Activated CD4-positive, alpha-beta T cell treated with anti-CD3 and anti-CD28 coated beads for 36 hours (primary cell): ENCODE measurements at regions not wholly inside any gene's neighbourhood (a gene's known extent, or its start where the extent isn't known, plus 50 kb on each side); places are given as distances from the start of the nearest gene placed in this dataset.

Experiments used
- ATAC-seq: fragments of 200-7000 bp; cut with Tn5 transposase; one replicate; pipeline ENCODE4 v1.10.0; 2021; ENCODE audit warnings: mild to moderate bottlenecking, moderate library complexity
- CTCF ChIA-PET: fragments of 350-600 bp; sonication (Branson Sonifier 250); formaldehyde crosslinking; loops from one replicate; lab custom pipeline; 2021; ENCODE audit warnings: antibody characterized with exemption; lab: Charles Lee
- POLR2A ChIA-PET: fragments of 350-600 bp; sonication (Branson Sonifier 250); formaldehyde crosslinking; loops from one replicate; lab custom pipeline; 2021; ENCODE audit warnings: antibody characterized with exemption, inconsistent platforms; lab: Charles Lee
- DNase-seq: peaks from one replicate; pipeline ENCODE4 v3.0.0-alpha.2; 2020
- H3K27ac Mint-ChIP-seq: one replicate; pipeline ENCODE4 v1.8.0; 2021; ENCODE audit warnings: mixed read lengths
- H3K27me3 Mint-ChIP-seq: one replicate; pipeline ENCODE4 v1.8.0; 2021; ENCODE audit warnings: mixed read lengths
- H3K36me3 Mint-ChIP-seq: one replicate; pipeline ENCODE4 v1.8.0; 2021; ENCODE audit warnings: low read depth, mixed read lengths
- H3K4me1 Mint-ChIP-seq: one replicate; pipeline ENCODE4 v1.8.0; 2021; ENCODE audit warnings: mixed read lengths
- H3K4me3 Mint-ChIP-seq: one replicate; pipeline ENCODE4 v1.8.0; 2021; ENCODE audit warnings: mild to moderate bottlenecking, moderate library complexity, mixed read lengths
- H3K9me3 Mint-ChIP-seq: one replicate; pipeline ENCODE4 v1.8.0; 2021; ENCODE audit warnings: low read depth, mixed read lengths
- intact Hi-C, 2 experiments: fragments of 100-400 bp; cut with DNase I in 1 of 2; cut with micrococcal nuclease in 1 of 2; formaldehyde crosslinking; loops; one replicate each; pipeline versions ENCODE4 v1.14.2 to v1.15.1; 2022 to 2024; cut with DNase I, micrococcal nuclease

GRCh38 chr12:90393089-90393488, 561.9 kb downstream of the CCER1 start:
- DNase-seq = no peak
- Mint-ChIP-seq H3K4me1 (no peaks in the 10 kb centered on the region), H3K27me3 (no peaks in the 10 kb centered on the region), H3K36me3 (no peaks in the 10 kb centered on the region), H3K9me3 (peaks cover 9% of the 10 kb centered on the region), H3K4me3 (no peak overlapping the region), H3K27ac (no peak overlapping the region)
- CTCF ChIA-PET = no interaction called here
- POLR2A ChIA-PET = no interaction called here
- intact Hi-C loops = no loop called here
- no peak for ATAC-seq

DNA sequence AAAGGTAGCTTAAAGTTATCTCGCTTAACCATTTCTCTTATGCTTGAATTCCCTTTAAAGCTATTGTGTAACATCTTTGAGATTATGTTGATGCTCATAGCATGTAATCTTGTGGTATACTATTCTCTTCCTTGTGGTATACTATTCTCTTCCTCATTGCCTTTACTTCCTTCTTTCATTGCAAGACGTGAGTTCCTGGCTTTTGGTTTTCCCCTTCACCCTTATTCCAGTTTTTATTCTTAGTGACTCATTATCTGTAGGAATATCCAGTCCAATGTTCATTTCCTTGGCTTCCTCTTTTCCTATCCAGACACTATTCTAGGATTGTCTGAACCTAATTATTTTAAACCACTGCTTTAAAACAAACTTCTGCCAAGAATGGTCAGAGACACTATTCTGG, 564.0 kb downstream of the CCER1 start:
- intact Hi-C loops = no loop called here
- ChIA-PET POLR2A (no interaction called here), CTCF (no interaction called here)
- Mint-ChIP-seq H3K36me3 (no peaks in the 10 kb centered on the region), H3K4me1 (no peaks in the 10 kb centered on the region), H3K27me3 (no peaks in the 10 kb centered on the region), H3K9me3 (peaks cover 7% of the 10 kb centered on the region), H3K27ac (no peak overlapping the region), H3K4me3 (no peak overlapping the region)
- DNase-seq = no peak
- no peak for ATAC-seq

- Mint-ChIP-seq H3K9me3 (no peaks in the 10 kb centered on the region), H3K36me3 (no peaks in the 10 kb centered on the region), H3K27me3 (no peaks in the 10 kb centered on the region), H3K4me3 (no peak overlapping the region), H3K4me1 (no peaks in the 10 kb centered on the region), H3K27ac (no peak overlapping the region)
- intact Hi-C loops = no loop called here
- DNase-seq = no peak
- ATAC-seq = no peak
- CTCF ChIA-PET = no interaction called here
- POLR2A ChIA-PET = interaction anchor here (0.7 kb wide), 1 partner anchor 129 kb away, joined by 3 read pairs; no protein-coding TSS in a partner anchor
These were observed 586.9 kb downstream of the CCER1 start for GRCh38 chr12:90368081-90368480.

- Mint-ChIP-seq H3K36me3 (no peaks in the 10 kb centered on the region), H3K27me3 (no peaks in the 10 kb centered on the region), H3K4me3 (no peak overlapping the region), H3K27ac (no peak overlapping the region), H3K9me3 (no peaks in the 10 kb centered on the region), H3K4me1 (no peaks in the 10 kb centered on the region)
- POLR2A ChIA-PET = no interaction called here
- no peak for DNase-seq
- no peak for ATAC-seq
- CTCF ChIA-PET = no interaction called here
- intact Hi-C loops = no loop called here
These were observed 588.7 kb downstream of the CCER1 start for GRCh38 chr12:90366286-90366685.

DNA sequence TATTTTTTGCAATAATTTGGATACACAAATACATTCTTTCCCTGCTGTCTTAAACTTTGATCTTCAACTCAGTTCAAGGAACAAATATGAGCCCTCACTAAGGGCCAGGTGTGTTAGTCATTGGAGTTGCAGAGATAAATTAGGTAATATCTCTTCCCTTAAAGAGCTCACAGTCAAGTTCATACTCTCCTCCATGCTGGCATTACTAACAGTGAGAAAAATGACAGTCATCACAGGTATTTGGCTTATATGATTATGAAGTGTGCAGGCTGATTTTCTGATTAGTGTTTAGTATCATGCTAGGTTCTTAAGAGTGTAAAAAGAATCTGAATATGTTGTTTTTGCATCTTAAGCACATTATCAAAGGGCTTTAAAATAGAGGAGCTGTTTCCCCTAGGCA, 594.7 kb downstream of the CCER1 start:
- ATAC-seq = no peak
- ChIA-PET POLR2A (no interaction called here), CTCF (interaction anchor here (0.6 kb wide), 1 partner anchor 593 kb away, joined by 3 read pairs; no protein-coding TSS in a partner anchor)
- Mint-ChIP-seq H3K27ac (no peak overlapping the region), H3K27me3 (peaks cover 2% of the 10 kb centered on the region), H3K9me3 (no peaks in the 10 kb centered on the region), H3K36me3 (no peaks in the 10 kb centered on the region), H3K4me3 (no peak overlapping the region), H3K4me1 (no peaks in the 10 kb centered on the region)
- no peak for DNase-seq
- intact Hi-C loops = no loop called here

- H3K4me1 Mint-ChIP-seq = no peaks in the 10 kb centered on the region
- DNase-seq = no peak
- ChIA-PET CTCF (no interaction called here), POLR2A (interaction anchor here (0.6 kb wide), 1 partner anchor 572 kb away, joined by 3 read pairs; no protein-coding TSS in a partner anchor)
- no peaks in the 10 kb centered on the region for H3K9me3 Mint-ChIP-seq
- ATAC-seq = no peak
- intact Hi-C loops = no loop called here
- no peak overlapping the region for H3K27ac Mint-ChIP-seq
- H3K4me3 Mint-ChIP-seq = no peak overlapping the region
- H3K27me3 Mint-ChIP-seq = peaks cover 2% of the 10 kb centered on the region
- no peaks in the 10 kb centered on the region for H3K36me3 Mint-ChIP-seq
These were observed 599.1 kb downstream of the CCER1 start for GRCh38 chr12:90355711-90356355.

DNA sequence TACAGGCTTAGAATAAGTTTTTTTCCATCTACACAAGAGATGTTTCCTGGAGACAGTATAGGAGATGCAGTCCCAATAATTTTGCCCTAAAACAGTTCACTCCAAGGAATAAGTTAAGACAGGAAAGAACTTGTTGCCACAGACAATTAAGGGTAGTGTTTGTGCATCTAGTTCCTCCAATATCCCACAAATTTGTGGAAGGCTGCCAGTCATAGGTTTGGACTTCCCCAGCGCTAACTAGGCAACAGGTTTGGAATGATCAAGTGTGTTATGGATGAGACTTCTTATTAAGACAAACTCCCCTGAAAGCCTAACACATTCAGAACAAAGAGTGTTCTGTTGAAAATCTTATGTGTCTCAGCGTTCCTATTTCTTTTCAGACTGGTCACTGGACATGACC, 611.0 kb downstream of the CCER1 start:
- Mint-ChIP-seq H3K27me3 (peaks cover 5% of the 10 kb centered on the region), H3K4me1 (no peaks in the 10 kb centered on the region), H3K9me3 (no peaks in the 10 kb centered on the region), H3K27ac (no peak overlapping the region), H3K4me3 (no peak overlapping the region), H3K36me3 (no peaks in the 10 kb centered on the region)
- ATAC-seq = no peak
- intact Hi-C loops = no loop called here
- no peak for DNase-seq
- POLR2A ChIA-PET = no interaction called here
- CTCF ChIA-PET = no interaction called here

DNA sequence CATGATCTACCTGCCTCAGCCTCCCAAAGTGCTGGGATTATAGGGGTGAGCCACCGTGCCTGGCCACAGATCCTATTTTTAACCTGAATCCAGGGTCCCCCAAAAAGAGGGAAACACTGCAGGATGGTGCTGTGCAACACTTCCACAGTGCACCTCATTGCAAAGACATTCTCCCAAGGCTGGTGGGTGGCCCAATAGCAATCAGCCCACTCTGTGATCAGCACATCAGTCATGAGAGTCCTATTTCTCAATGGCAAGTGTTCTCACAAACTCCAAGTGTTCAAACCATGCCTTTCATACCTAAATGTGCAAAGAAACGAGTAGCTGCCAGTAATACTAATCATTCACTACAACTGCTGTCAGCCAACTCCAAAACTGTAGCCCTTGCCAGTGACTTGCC, 612.9 kb downstream of the CCER1 start:
- Mint-ChIP-seq H3K4me1 (no peaks in the 10 kb centered on the region), H3K27ac (no peak overlapping the region), H3K4me3 (no peak overlapping the region), H3K36me3 (no peaks in the 10 kb centered on the region), H3K9me3 (no peaks in the 10 kb centered on the region), H3K27me3 (peaks cover 5% of the 10 kb centered on the region)
- POLR2A ChIA-PET = no interaction called here
- intact Hi-C loops = no loop called here
- ATAC-seq = no peak
- DNase-seq = no peak
- CTCF ChIA-PET = interaction anchor here (0.7 kb wide), 1 partner anchor 856 kb away, joined by 3 read pairs; no protein-coding TSS in a partner anchor

DNA sequence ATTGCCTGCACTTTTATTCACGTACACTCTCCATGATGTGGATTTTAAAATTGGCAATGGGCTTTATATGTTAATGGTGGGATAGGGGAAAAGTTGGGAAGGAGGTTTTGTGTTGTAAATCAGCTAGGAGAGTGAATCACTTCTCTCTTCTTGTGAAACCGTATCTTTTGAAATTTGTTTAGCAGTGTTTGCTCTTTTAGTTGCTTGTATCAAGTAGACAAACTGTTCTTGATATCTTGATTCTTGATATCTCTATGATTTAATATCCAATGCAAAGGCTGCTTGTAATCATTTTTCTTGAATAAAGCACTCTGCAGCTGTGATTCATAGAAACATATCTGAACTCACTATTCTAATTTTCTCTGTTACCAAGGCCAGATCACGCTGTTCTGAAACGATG, 615.1 kb downstream of the CCER1 start:
- ChIA-PET POLR2A (no interaction called here), CTCF (no interaction called here)
- intact Hi-C loops = no loop called here
- Mint-ChIP-seq H3K27ac (no peak overlapping the region), H3K4me1 (no peaks in the 10 kb centered on the region), H3K9me3 (no peaks in the 10 kb centered on the region), H3K4me3 (no peak overlapping the region), H3K36me3 (no peaks in the 10 kb centered on the region), H3K27me3 (peaks cover 3% of the 10 kb centered on the region)
- no peak for ATAC-seq
- no peak for DNase-seq

GRCh38 chr12:90338365-90338764, 616.6 kb downstream of the CCER1 start:
- CTCF ChIA-PET = interaction anchor here (0.8 kb wide), 1 partner anchor 18 kb away, joined by 3 read pairs; no protein-coding TSS in a partner anchor
- no peaks in the 10 kb centered on the region for H3K36me3 Mint-ChIP-seq
- intact Hi-C loops = no loop called here

GRCh38 chr12:90337018-90337417, 618.0 kb downstream of the CCER1 start:
- no peaks in the 10 kb centered on the region for H3K4me1 Mint-ChIP-seq
- no peak for ATAC-seq
- DNase-seq = no peak
- CTCF ChIA-PET = no interaction called here
- H3K9me3 Mint-ChIP-seq = no peaks in the 10 kb centered on the region
- H3K27me3 Mint-ChIP-seq = peaks cover 3% of the 10 kb centered on the region
- no peaks in the 10 kb centered on the region for H3K36me3 Mint-ChIP-seq
- intact Hi-C loops = no loop called here
- H3K27ac Mint-ChIP-seq = no peak overlapping the region
- no peak overlapping the region for H3K4me3 Mint-ChIP-seq
- POLR2A ChIA-PET = no interaction called here

More at GRCh38 chr12:90338365-90338764, 616.6 kb downstream of the CCER1 start:
- ATAC-seq (no peak), DNase-seq (no peak)
- POLR2A ChIA-PET = no interaction called here
- Mint-ChIP-seq H3K27me3 (peaks cover 3% of the 10 kb centered on the region), H3K9me3 (no peaks in the 10 kb centered on the region), H3K4me1 (no peaks in the 10 kb centered on the region), H3K27ac (no peak overlapping the region), H3K4me3 (no peak overlapping the region)

GRCh38 chr12:90335566-90335965, 619.4 kb downstream of the CCER1 start:
- intact Hi-C loops = no loop called here
- DNase-seq (no peak), ATAC-seq (no peak)
- ChIA-PET CTCF (no interaction called here), POLR2A (no interaction called here)
- no peaks in the 10 kb centered on the region for H3K36me3 Mint-ChIP-seq
- H3K27ac Mint-ChIP-seq = no peak overlapping the region
- H3K4me1 Mint-ChIP-seq = no peaks in the 10 kb centered on the region
- H3K27me3 Mint-ChIP-seq = peaks cover 2% of the 10 kb centered on the region
- H3K4me3 Mint-ChIP-seq = no peak overlapping the region
- no peaks in the 10 kb centered on the region for H3K9me3 Mint-ChIP-seq
